Fibroblast of lung (primary cell): ENCODE measurements at regions not wholly inside any gene's neighbourhood (a gene's known extent, or its start where the extent isn't known, plus 50 kb on each side); places are given as distances from the start of the nearest gene placed in this dataset.

ENCODE experiments used
- DNase-seq, 2 donors: peaks; one replicate each; pipeline versions ENCODE4 v3.0.0 to v3.0.0-alpha.2; 2010; ENCODE audit warnings: low read depth in 2 of 2
- H2AFZ ChIP-seq: 2 replicates; pipeline ENCODE4 v1.5.1; 2012; ENCODE audit warnings: low read length, control low read depth, inconsistent platforms
- H3K27ac ChIP-seq: 2 replicates; pipeline ENCODE4 v1.5.1; 2011; ENCODE audit warnings: low read length, control low read depth; ENCODE audit not compliant: insufficient read depth
- H3K27me3 ChIP-seq: 2 replicates; pipeline ENCODE4 v1.5.1; 2011; ENCODE audit warnings: mild to moderate bottlenecking, low read length; ENCODE audit not compliant: control insufficient read depth, insufficient read depth
- H3K36me3 ChIP-seq: 2 replicates; pipeline ENCODE4 v1.5.1; 2011; ENCODE audit warnings: low read length; ENCODE audit not compliant: control insufficient read depth, insufficient read depth
- H3K4me1 ChIP-seq: 2 replicates; pipeline ENCODE4 v1.5.1; 2011; ENCODE audit warnings: low read length; ENCODE audit not compliant: control insufficient read depth, insufficient read depth; ENCODE audit errors: extremely low read depth
- H3K4me2 ChIP-seq: 2 replicates; pipeline ENCODE4 v1.5.1; 2011; ENCODE audit warnings: low read length, control low read depth; ENCODE audit not compliant: insufficient read depth; ENCODE audit errors: extremely low read depth
- H3K4me3 ChIP-seq, 4 experiments: fragments of 200-600 bp in 1 of 4; sonication (generic) in 1 of 4; replicated peaks in 1 of 4; 2 replicates each; pipeline ENCODE4 v1.5.1; 2011 to 2016; ENCODE audit warnings: low read length in 4 of 4, low read depth in 3 of 4, mild to moderate bottlenecking in 3 of 4, control low read depth in 2 of 4, inconsistent platforms in 1 of 4, mixed read lengths in 1 of 4; ENCODE audit not compliant: insufficient read depth in 1 of 4; ENCODE audit errors: control extremely low read depth in 1 of 4
- H3K79me2 ChIP-seq: 2 replicates; pipeline ENCODE4 v1.5.1; 2012; ENCODE audit warnings: mild to moderate bottlenecking, low read length, inconsistent platforms; ENCODE audit not compliant: control insufficient read depth, insufficient read depth
- H3K9ac ChIP-seq: 2 replicates; pipeline ENCODE4 v1.5.1; 2011; ENCODE audit warnings: mild to moderate bottlenecking, low read length, control low read depth; ENCODE audit not compliant: insufficient read depth
- H3K9me3 ChIP-seq: 2 replicates; pipeline ENCODE4 v1.5.1; 2012; ENCODE audit warnings: low read depth, low read length; ENCODE audit not compliant: control insufficient read depth, insufficient read depth
- H4K20me1 ChIP-seq: 2 replicates; pipeline ENCODE4 v1.5.1; 2011; ENCODE audit warnings: low read length; ENCODE audit not compliant: control insufficient read depth, insufficient read depth; ENCODE audit errors: extremely low read depth
- EZH2 ChIP-seq: IDR thresholded peaks from 2 replicates; pipeline ENCODE4 v1.5.1; 2012; ENCODE audit warnings: low read length, control low read depth, mild to moderate bottlenecking; ENCODE audit errors: missing control alignments
- TF ChIP-seq, protein P1 (sequence below), 2 donors: IDR thresholded peaks in 1 of 2; conservative IDR thresholded peaks in 1 of 2; 1 replicate in 1 of 2; 2 replicates in 1 of 2; pipeline ENCODE4 v1.5.1; 2011 to 2012; ENCODE audit warnings: low read length in 2 of 2, control low read depth in 1 of 2, inconsistent platforms in 1 of 2, low read depth in 1 of 2, mild to moderate bottlenecking in 1 of 2

- Histone ChIP-seq H2AFZ (no peak overlapping the region), H3K36me3 (no peaks in the 10 kb centered on the region), H3K4me1 (peaks cover 9% of the 10 kb centered on the region), H3K9ac (no peak overlapping the region), H3K79me2 (peaks cover 4% of the 10 kb centered on the region), H3K27me3 (no peaks in the 10 kb centered on the region), H4K20me1 (no peaks in the 10 kb centered on the region), H3K4me2 (peak overlapping the region; percentile 57), H3K9me3 (no peaks in the 10 kb centered on the region), H3K27ac (peak overlapping the region; percentile 57), H3K4me3 (peak overlapping the region in 2 of 4 experiments; percentile 36 to 40)
- peak in 1 of 2 donors; percentile 74 for DNase-seq
- TF ChIP-seq EZH2, result no peak
- TF ChIP-seq, protein P1, sequence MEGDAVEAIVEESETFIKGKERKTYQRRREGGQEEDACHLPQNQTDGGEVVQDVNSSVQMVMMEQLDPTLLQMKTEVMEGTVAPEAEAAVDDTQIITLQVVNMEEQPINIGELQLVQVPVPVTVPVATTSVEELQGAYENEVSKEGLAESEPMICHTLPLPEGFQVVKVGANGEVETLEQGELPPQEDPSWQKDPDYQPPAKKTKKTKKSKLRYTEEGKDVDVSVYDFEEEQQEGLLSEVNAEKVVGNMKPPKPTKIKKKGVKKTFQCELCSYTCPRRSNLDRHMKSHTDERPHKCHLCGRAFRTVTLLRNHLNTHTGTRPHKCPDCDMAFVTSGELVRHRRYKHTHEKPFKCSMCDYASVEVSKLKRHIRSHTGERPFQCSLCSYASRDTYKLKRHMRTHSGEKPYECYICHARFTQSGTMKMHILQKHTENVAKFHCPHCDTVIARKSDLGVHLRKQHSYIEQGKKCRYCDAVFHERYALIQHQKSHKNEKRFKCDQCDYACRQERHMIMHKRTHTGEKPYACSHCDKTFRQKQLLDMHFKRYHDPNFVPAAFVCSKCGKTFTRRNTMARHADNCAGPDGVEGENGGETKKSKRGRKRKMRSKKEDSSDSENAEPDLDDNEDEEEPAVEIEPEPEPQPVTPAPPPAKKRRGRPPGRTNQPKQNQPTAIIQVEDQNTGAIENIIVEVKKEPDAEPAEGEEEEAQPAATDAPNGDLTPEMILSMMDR (conservative IDR thresholded peaks at IDR 0.05 in 1 of 2, IDR thresholded peaks at IDR 0.05 in 1 of 2; ENCODE audit: low read depth in 1 of 2, low read length in 2 of 2), result no peak
Observed at GRCh38 chr21:25375675-25376074, 231.6 kb downstream of the MRPL39 start.

DNA sequence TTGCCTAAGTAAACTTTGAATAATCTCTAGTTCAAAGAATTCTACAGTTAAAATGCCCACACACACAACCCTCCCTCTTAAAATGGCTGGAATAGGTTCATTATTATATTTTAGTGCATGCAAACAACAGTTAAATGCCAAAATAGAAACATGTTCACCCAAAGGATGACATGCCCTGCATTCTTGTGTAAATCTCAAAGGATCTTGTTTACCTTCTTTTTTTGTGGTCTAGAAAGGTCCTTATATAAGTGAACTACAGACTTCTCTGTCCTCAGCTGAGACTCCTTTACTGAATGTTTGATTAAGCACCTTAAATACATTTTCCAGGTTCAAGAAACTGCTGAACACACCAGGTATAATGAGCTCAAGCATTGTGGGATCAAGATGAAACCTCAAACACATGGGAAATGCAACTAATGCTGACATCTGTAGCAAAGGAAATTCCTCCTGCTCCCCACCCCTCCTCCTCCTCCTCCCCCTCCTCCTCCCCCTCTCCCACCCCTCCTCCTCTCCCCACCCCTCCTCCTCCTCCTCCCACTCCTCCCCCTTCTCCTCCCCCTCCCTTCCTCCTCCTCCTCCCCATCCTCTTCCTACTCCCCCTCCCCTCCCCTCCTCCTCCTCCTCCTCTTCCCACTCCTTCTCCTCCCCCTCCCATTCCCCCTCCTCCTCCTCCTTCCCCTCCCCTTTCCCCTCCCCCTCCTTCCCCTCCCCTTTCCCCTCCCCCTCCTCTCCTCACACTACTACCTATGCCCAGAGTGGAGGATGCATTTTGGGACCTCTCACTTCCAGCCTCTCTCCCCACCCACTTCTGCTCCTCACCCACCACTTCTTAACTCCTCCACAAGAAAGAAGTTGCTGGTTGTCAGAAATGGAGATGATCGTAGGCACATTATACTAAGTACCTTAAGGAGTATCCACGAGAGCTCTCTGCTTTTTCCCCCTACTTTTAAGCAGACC, 233.9 kb downstream of the MRPL39 start:
- peaks cover 13% of the 10 kb centered on the region for H3K4me1 ChIP-seq
- H3K4me2 ChIP-seq, result no peak overlapping the region
- peak in 1 of 2 donors; percentile 25 for DNase-seq
- H3K4me3 ChIP-seq, result no peak overlapping the region
- H3K79me2 ChIP-seq, result no peaks in the 10 kb centered on the region
- no peak overlapping the region for H3K27ac ChIP-seq
- H3K9me3 ChIP-seq, result no peaks in the 10 kb centered on the region
- H3K9ac ChIP-seq, result no peak overlapping the region
- TF ChIP-seq, protein P1 (conservative IDR thresholded peaks at IDR 0.05 in 1 of 2, IDR thresholded peaks at IDR 0.05 in 1 of 2; ENCODE audit: low read depth in 1 of 2, low read length in 2 of 2), result no peak
- no peak for TF ChIP-seq EZH2
- no peaks in the 10 kb centered on the region for H3K27me3 ChIP-seq
- H3K36me3 ChIP-seq, result no peaks in the 10 kb centered on the region
- no peak overlapping the region for H2AFZ ChIP-seq
- H4K20me1 ChIP-seq, result no peaks in the 10 kb centered on the region

- Histone ChIP-seq H3K79me2 (no peaks in the 10 kb centered on the region), H3K9ac (no peak overlapping the region), H3K27me3 (no peaks in the 10 kb centered on the region), H3K4me1 (peaks cover 13% of the 10 kb centered on the region), H2AFZ (peak overlapping the region; percentile 2), H3K9me3 (no peaks in the 10 kb centered on the region), H3K4me2 (no peak overlapping the region), H4K20me1 (no peaks in the 10 kb centered on the region), H3K36me3 (no peaks in the 10 kb centered on the region), H3K4me3 (no peak overlapping the region), H3K27ac (no peak overlapping the region)
- peak; percentile 26 to 42 for DNase-seq
- TF ChIP-seq, protein P1 (conservative IDR thresholded peaks at IDR 0.05 in 1 of 2, IDR thresholded peaks at IDR 0.05 in 1 of 2; ENCODE audit: low read depth in 1 of 2, low read length in 2 of 2), result no peak
- no peak for TF ChIP-seq EZH2
Observed at GRCh38 chr21:25371841-25372425, 235.3 kb downstream of the MRPL39 start.
